Panc1 (cell line): ENCODE measurements at regions not wholly inside any gene's neighbourhood (a gene's known extent, or its start where the extent isn't known, plus 50 kb on each side); places are given as distances from the start of the nearest gene placed in this dataset.

Experiments
- ATAC-seq: fragments of 200-7000 bp; cut with Tn5 transposase; 2 replicates; pipeline ENCODE4 v1.9.1; 2020; ENCODE audit warnings: mild to moderate bottlenecking, moderate library complexity
- BruUV-seq: library from RNA; stranded (reverse); fragments of 400-500 nt; replicated peaks from 2 replicates; lab custom pipeline; 2021; lab: Mats Ljungman, UMichigan
- CTCF ChIA-PET: fragments of 300-600 bp; sonication (Branson Sonifier 250); formaldehyde crosslinking; loops from one replicate; lab custom pipeline; 2022; ENCODE audit warnings: antibody characterized with exemption; lab: Charles Lee
- POLR2A ChIA-PET: fragments of 300-600 bp; sonication (Branson Sonifier 250); formaldehyde crosslinking; loops from one replicate; lab custom pipeline; 2022; ENCODE audit warnings: antibody characterized with exemption; lab: Charles Lee
- DNase-seq: peaks from one replicate; pipeline ENCODE4 v3.0.0-alpha.2; 2010; ENCODE audit warnings: low read depth, low spot score
- H3K27ac ChIP-seq: 2 replicates; pipeline ENCODE4 v1.5.1; 2011; ENCODE audit warnings: mild to moderate bottlenecking, low read length, inconsistent platforms
- H3K27me3 ChIP-seq: fragments of 200-500 bp; sonication (Bioruptor generic); 2 replicates; pipeline ENCODE4 v1.6.0; 2014; ENCODE audit warnings: low read length, inconsistent platforms; ENCODE audit not compliant: control insufficient read depth, insufficient read depth
- H3K36me3 ChIP-seq: fragments of 200-500 bp; sonication (Bioruptor generic); 2 replicates; pipeline ENCODE4 v1.5.1; 2014; ENCODE audit warnings: inconsistent platforms, mild to moderate bottlenecking, low read length, moderate library complexity; ENCODE audit not compliant: control insufficient read depth, insufficient read depth
- H3K4me1 ChIP-seq: 2 replicates; pipeline ENCODE4 v1.5.1; 2011; ENCODE audit warnings: inconsistent platforms, mild to moderate bottlenecking, low read length, moderate library complexity; ENCODE audit not compliant: control insufficient read depth, insufficient read depth
- H3K4me3 ChIP-seq, 2 experiments: 2 replicates each; pipeline ENCODE4 v1.5.1; 2011 to 2012; ENCODE audit warnings: low read depth in 2 of 2, low read length in 2 of 2, mild to moderate bottlenecking in 2 of 2, inconsistent platforms in 1 of 2, moderate library complexity in 1 of 2
- H3K9me3 ChIP-seq: fragments of 200-500 bp; sonication (Bioruptor generic); 2 replicates; pipeline ENCODE4 v1.5.1; 2014; ENCODE audit warnings: low read depth, mild to moderate bottlenecking, inconsistent platforms, low read length, moderate library complexity; ENCODE audit not compliant: control insufficient read depth, insufficient read depth
- CTCF ChIP-seq: fragments of 450-650 bp; IDR thresholded peaks from 2 replicates; pipeline ENCODE4 v1.5.1; 2017; ENCODE audit warnings: mild to moderate bottlenecking
- POLR2AphosphoS5 ChIP-seq: IDR thresholded peaks from 2 replicates; pipeline ENCODE4 v1.6.1; 2012; ENCODE audit warnings: mild to moderate bottlenecking, low read depth, low read length, moderate library complexity
- REST ChIP-seq, 2 experiments: IDR thresholded peaks; 2 replicates each; pipeline ENCODE4 v1.6.1; 2011 to 2012; ENCODE audit warnings: low read depth in 2 of 2, control low read depth in 1 of 2, low read length in 1 of 2, mild to moderate bottlenecking in 1 of 2, moderate library complexity in 1 of 2; ENCODE audit not compliant: insufficient read depth in 1 of 2
- SIN3A ChIP-seq: IDR thresholded peaks from 2 replicates; pipeline ENCODE4 v1.6.1; 2012; ENCODE audit warnings: low read depth, mild to moderate bottlenecking, low read length, moderate library complexity, borderline replicate concordance; ENCODE audit not compliant: insufficient read depth
- TCF7L2 ChIP-seq: IDR thresholded peaks from 2 replicates; pipeline ENCODE4 v1.6.1; 2011; ENCODE audit warnings: mild to moderate bottlenecking, low read depth, low read length, inconsistent platforms
- in situ Hi-C: cut with HindIII; loops from 2 replicates; pipeline ENCODE4 v1.10.0; 2016; ENCODE audit warnings: low sequenced_read_pairs, low pct_unique_long_range_greater_than_20kb
- intact Hi-C: fragments of 100-400 bp; cut with micrococcal nuclease; formaldehyde crosslinking; loops from one replicate; pipeline ENCODE4 v1.10.0; 2022; ENCODE audit not compliant: unreplicated experiment

GRCh38 chr5:5755888-5756287 lies 333.4 kb downstream of the ICE1 start:
- in situ Hi-C loops, result no loop called here
- Histone ChIP-seq H3K4me1 (no peaks in the 10 kb centered on the region), H3K9me3 (no peaks in the 10 kb centered on the region), H3K4me3 (no peak overlapping the region), H3K27ac (no peak overlapping the region), H3K27me3 (no peaks in the 10 kb centered on the region), H3K36me3 (no peaks in the 10 kb centered on the region)
- ChIA-PET CTCF (no interaction called here), POLR2A (no interaction called here)
- DNase-seq, result no peak
- BruUV-seq, result no TSS peak
- intact Hi-C loops, result no loop called here
- TF ChIP-seq CTCF (no peak), SIN3A (no peak), REST (IDR thresholded peaks at IDR 0.05; ENCODE audit: insufficient read depth in 1 of 2, low read depth in 2 of 2, low read length in 1 of 2) (no peak), TCF7L2 (no peak)
- ATAC-seq, result no peak

- in situ Hi-C loops (no loop called here), intact Hi-C loops (no loop called here)
- no peaks in the 10 kb centered on the region for H3K9me3 ChIP-seq
- H3K27me3 ChIP-seq, result no peaks in the 10 kb centered on the region
- no peaks in the 10 kb centered on the region for H3K4me1 ChIP-seq
- BruUV-seq, result no TSS peak
- no peak overlapping the region for H3K4me3 ChIP-seq
- H3K36me3 ChIP-seq, result no peaks in the 10 kb centered on the region
- POLR2A ChIA-PET, result no interaction called here
- CTCF ChIA-PET, result no interaction called here
- H3K27ac ChIP-seq, result no peak overlapping the region
- TF ChIP-seq CTCF (no peak), TCF7L2 (no peak), SIN3A (no peak), POLR2AphosphoS5 (no peak), REST (IDR thresholded peaks at IDR 0.05; ENCODE audit: insufficient read depth in 1 of 2, low read depth in 2 of 2, low read length in 1 of 2) (no peak)
- ATAC-seq (no peak), DNase-seq (no peak)
These were observed 330.4 kb downstream of the ICE1 start for GRCh38 chr5:5752844-5753243.
